Peyer's patch (tissue), 4 donors: ENCODE measurements at regions not wholly inside any gene's neighbourhood (a gene's known extent, or its start where the extent isn't known, plus 50 kb on each side); places are given as distances from the start of the nearest gene placed in this dataset.

Source experiments
- CTCF ChIP-seq, 6 experiments: fragments of 450-650 bp in 4 of 6; fragments of 200-600 bp in 2 of 6; sonication (generic) in 1 of 6; IDR thresholded peaks; one replicate each; pipeline ENCODE4 v1.5.1; 2017 to 2019; ENCODE audit warnings: antibody characterized with exemption in 6 of 6, mild to moderate bottlenecking in 3 of 6, moderate library complexity in 1 of 6
- POLR2A ChIP-seq, 2 donors: fragments of 450-650 bp; IDR thresholded peaks; one replicate each; pipeline ENCODE4 v1.5.1; 2017; ENCODE audit warnings: antibody characterized with exemption in 2 of 2, mild to moderate bottlenecking in 2 of 2, moderate library complexity in 2 of 2

- TF ChIP-seq CTCF (IDR thresholded peaks at IDR 0.05) = no peak
- no peak for TF ChIP-seq POLR2A (IDR thresholded peaks at IDR 0.05)
Measured at GRCh38 chr18:1020731-1021344, 116.2 kb downstream of the ADCYAP1 start.
